ES-I3 (cell line): ENCODE measurements at regions not wholly inside any gene's neighbourhood (a gene's known extent, or its start where the extent isn't known, plus 50 kb on each side); places are given as distances from the start of the nearest gene placed in this dataset.
"Not testable (repeated sequence)": the region's sequence is repeated elsewhere in the genome, so short reads cannot be mapped to it uniquely, and the experiment has no call there.

ENCODE experiments used
- H3K36me3 ChIP-seq: 2 replicates; pipeline ENCODE4 v1.6.1; 2013; ENCODE audit warnings: mild to moderate bottlenecking, low read length, control low read depth, moderate library complexity; ENCODE audit not compliant: insufficient read depth
- H3K4me1 ChIP-seq: 2 replicates; pipeline ENCODE4 v1.6.1; 2013; ENCODE audit warnings: mild to moderate bottlenecking, control low read depth, low read length; ENCODE audit not compliant: insufficient read depth
- H3K9ac ChIP-seq: 2 replicates; pipeline ENCODE4 v1.6.1; 2013; ENCODE audit warnings: low read depth, mild to moderate bottlenecking, low read length, moderate library complexity
- H3K9me3 ChIP-seq: 2 replicates; pipeline ENCODE4 v1.6.1; 2013; ENCODE audit warnings: mild to moderate bottlenecking, low read length, moderate library complexity; ENCODE audit not compliant: control insufficient read depth, insufficient read depth

DNA sequence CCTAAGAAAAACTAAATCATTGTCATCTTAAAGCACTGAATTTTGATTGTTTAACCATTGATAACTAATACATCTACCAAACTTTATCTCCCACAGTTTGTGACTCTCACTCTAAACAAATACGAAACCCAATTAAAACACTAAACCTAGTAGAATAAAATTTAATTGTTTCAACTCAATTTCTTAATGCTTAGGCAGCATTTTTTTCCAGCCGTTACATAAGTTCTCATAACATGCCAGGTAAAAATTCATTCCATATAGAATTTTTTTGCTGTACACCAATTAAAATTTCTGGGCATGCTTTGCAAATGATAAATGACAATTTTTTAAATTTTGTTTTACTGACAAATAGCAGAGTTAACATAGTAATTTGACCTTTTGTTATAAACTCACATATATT is 658.2 kb upstream of the FLRT2 start:
- Histone ChIP-seq H3K9me3 (no peaks in the 10 kb centered on the region), H3K9ac (no peak overlapping the region), H3K4me1 (0 out of 2 replicates have a peak, but pooled peaks cover 5% of the 10 kb centered on the region), H3K36me3 (no peaks in the 10 kb centered on the region)

DNA sequence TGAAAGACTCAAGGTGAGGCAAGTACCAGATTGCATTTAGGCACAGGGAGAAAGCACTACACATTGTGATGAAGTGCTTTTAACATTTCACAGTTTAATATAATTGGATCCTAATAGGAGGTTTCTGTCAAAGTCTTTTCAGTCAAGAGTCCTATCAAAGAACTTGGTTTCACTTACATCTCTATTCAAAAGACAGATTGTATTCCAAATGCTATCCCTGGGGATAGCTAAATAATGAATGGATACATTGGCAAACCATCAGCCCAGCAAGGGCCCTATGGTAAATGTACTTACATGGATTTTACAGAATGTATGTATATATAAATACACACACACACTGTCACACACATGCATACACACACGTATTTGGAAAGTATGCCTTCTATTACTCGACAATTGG is 655.5 kb upstream of the FLRT2 start:
- no peak overlapping the region for H3K9ac ChIP-seq
- H3K36me3 ChIP-seq = no peaks in the 10 kb centered on the region
- no peaks in the 10 kb centered on the region for H3K9me3 ChIP-seq
- H3K4me1 ChIP-seq = 0 out of 2 replicates have a peak, but pooled peaks cover 5% of the 10 kb centered on the region

DNA sequence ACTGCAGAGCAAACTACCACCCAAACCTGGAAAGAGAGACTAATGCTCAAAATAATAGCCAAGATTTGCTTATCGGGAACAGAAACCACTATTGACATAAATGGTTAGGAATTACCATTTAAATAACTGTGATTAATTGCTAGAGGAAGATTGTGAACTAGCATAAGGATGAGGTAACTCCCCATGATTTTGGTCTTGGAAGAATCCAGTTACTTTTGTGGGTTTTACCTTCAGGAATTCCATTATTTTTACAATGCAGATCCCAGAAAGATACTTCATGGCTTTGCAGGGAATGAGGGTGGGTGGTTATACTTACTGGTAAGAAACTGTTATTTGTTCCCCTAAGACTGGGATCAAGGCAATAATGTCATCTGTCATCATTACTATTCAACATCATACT is 652.9 kb upstream of the FLRT2 start:
- H3K9ac ChIP-seq = no peak overlapping the region
- 0 out of 2 replicates have a peak, but pooled peaks cover 5% of the 10 kb centered on the region for H3K4me1 ChIP-seq
- no peaks in the 10 kb centered on the region for H3K9me3 ChIP-seq
- no peaks in the 10 kb centered on the region for H3K36me3 ChIP-seq

DNA sequence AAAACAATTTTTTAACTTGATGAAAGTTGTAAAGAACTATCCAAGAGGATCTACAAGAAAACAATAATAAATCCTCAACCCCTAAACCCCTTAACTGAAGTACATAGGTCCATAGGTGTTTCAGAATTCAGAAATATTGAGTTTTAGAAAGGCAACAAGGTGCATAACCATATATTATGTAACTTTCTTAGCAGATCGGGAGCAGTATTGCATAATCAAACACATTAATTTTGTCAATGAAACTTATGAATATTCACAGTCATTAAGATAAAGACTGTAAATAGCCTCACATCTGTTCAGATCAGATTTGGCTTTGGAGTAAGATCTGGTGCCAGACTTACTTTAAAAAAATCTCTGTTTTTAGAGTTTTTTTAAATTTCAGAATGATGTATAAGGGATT is 647.1 kb upstream of the FLRT2 start:
- no peaks in the 10 kb centered on the region for H3K36me3 ChIP-seq
- H3K9me3 ChIP-seq = no peaks in the 10 kb centered on the region
- no peak overlapping the region for H3K9ac ChIP-seq
- H3K4me1 ChIP-seq = peaks cover 8% of the 10 kb centered on the region

DNA sequence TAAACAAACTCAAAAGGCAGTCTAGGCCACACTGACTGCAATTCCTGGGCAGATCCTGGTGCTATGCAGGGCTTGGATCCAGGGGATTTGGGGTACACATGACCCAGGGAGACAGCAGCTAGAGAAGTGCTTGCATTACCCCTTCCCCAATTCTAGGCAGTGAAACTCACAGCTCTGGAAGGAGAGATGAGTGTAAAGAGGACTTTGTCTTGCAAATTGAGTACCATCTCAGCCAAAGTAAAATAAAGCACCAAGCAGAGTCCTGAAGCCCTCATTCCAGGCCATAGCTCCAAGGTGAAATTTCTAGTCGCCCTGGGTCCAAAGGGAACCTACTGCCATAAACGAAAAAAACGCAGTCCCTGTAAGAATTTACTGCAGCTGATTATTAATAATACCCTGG is 644.9 kb upstream of the FLRT2 start:
- Histone ChIP-seq H3K36me3 (no peaks in the 10 kb centered on the region), H3K9me3 (no peaks in the 10 kb centered on the region), H3K9ac (no peak overlapping the region), H3K4me1 (peaks cover 8% of the 10 kb centered on the region)

DNA sequence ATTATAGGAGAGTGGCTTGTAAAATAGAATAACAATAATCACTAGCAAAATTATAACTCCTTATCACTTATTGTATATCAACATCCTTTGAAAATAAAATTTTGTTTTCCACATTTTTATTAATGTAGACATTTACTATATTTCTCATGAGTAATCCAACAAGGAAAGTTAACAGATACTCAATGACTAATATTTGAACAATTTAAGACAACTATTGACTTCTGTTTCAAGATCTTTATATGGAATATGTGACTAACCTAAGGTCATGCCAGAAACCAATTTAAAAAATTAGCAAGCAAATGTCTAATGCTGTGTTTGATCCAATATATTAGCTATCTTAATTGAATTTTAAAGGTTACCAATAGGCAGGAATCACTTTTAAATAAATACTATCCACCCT is 638.5 kb upstream of the FLRT2 start:
- Histone ChIP-seq H3K36me3 (no peaks in the 10 kb centered on the region), H3K9me3 (no peaks in the 10 kb centered on the region), H3K4me1 (peaks cover 3% of the 10 kb centered on the region; the same call in 1 of the 2 replicates), H3K9ac (no peak overlapping the region)

DNA sequence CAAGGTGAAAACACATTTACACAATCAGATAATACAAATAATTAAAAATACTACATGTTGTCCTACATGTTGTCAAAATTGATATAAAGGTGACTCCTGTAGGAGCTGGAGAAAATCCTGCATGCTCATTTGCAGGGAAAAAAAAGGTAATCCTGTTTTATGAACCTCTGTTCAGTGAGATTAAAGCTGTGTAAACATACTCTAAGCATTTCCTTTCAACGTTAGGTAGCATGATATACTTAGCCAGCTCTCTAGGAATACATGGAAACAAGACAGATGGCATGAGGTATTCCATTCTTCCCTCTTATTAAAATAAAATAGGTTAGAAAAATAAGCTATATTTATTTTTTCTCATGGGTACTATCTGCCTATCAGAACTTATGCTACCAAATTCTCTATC is 635.7 kb upstream of the FLRT2 start:
- Histone ChIP-seq H3K4me1 (peaks cover 3% of the 10 kb centered on the region; the same call in 1 of the 2 replicates), H3K9me3 (no peaks in the 10 kb centered on the region), H3K36me3 (no peaks in the 10 kb centered on the region), H3K9ac (no peak overlapping the region)

DNA sequence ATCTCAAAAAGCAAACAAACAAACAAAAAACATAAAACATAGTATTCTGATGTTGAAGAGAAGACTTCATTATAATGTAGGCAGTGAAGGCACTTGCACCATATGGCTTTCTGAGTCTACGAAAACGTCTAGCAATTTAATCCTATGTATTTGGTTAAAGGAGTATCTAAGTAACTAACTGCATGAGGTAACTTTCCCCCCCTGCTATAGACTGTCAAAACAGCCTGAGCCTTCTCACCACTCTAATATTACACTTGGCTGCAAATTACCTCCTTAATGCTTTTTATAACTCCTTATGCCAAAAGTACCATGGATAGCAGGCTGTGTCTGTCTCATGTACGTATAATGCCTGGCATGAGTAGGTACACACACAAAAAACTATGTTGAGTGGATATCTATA is 607.6 kb upstream of the FLRT2 start:
- Histone ChIP-seq H3K4me1 (0 out of 2 replicates have a peak, but pooled peaks cover under 1% of the 10 kb centered on the region), H3K9ac (no peak overlapping the region), H3K9me3 (no peaks in the 10 kb centered on the region), H3K36me3 (no peaks in the 10 kb centered on the region)

DNA sequence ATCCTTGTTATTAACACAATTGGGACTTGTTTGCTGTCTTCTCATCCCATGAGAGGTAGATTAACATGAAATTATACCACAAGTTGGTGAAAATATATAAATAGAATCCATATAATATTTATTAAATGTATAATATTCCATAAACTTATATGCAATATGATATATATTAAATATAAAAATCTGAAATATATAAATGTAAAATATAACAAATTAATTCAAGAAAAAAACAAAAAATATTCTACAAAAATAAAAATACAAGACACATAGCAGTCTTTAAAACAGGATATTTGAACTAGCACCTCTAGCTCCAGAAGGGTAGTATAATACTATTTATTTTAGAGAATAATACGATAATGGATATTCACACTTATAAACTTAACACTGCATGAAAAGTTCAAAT is 603.3 kb upstream of the FLRT2 start:
- H3K36me3 ChIP-seq = no peaks in the 10 kb centered on the region
- no peaks in the 10 kb centered on the region for H3K9me3 ChIP-seq
- H3K9ac ChIP-seq = no peak overlapping the region
- H3K4me1 ChIP-seq = no peaks in the 10 kb centered on the region

DNA sequence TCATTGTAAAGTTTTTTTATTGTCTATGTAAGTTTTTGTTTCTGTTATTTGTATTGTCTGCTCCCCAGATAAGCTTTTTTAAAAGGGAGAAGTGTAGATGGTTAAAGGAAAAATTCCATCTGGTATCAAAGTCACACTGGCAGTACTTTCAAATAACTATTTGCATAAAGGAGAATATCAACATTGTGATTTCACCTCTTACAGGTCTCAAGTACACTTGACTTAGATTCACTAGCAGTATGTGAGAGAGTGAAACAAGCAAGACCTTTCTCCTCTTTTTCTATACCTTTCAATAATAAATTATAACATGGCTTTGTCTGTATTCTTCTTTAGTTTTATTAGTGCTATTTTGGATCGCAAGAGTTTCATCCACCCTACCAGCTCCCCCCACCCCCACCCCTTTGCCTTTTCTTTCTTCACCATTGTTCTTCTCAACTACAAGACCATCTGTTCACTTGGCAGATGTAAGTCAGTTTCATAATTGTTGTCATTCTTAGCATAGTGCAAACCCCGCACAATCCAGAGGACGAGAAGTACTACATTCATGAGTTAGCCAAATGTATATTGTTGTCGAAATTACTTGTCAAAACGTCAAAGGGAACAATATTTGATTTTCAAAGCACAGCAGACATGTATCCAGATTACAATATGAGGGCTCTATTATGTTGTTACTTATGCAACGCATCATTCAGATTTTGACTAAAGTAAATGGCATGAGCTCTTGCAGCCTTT is 602.7 kb upstream of the FLRT2 start:
- Histone ChIP-seq H3K4me1 (no peaks in the 10 kb centered on the region), H3K9ac (no peak overlapping the region), H3K36me3 (no peaks in the 10 kb centered on the region), H3K9me3 (no peaks in the 10 kb centered on the region)

DNA sequence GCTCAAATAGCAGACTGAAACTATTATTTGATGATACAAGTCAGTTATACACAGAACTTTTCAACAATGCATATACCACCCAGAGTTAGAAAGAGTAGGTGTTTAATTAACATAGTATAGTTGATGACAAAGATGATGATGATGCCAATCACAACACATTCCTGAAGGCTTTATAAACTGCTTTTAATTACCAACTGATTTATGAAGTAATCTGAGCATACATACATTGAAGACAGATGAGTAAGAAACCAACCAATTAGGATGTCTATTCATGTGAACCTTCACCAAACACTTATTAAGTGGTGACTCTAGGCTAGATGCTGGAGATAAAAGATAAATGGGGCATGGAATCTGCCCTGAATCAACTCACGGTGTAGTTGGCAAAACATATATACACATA is 600.9 kb upstream of the FLRT2 start:
- Histone ChIP-seq H3K9me3 (no peaks in the 10 kb centered on the region), H3K9ac (no peak overlapping the region), H3K4me1 (no peaks in the 10 kb centered on the region), H3K36me3 (no peaks in the 10 kb centered on the region)

DNA sequence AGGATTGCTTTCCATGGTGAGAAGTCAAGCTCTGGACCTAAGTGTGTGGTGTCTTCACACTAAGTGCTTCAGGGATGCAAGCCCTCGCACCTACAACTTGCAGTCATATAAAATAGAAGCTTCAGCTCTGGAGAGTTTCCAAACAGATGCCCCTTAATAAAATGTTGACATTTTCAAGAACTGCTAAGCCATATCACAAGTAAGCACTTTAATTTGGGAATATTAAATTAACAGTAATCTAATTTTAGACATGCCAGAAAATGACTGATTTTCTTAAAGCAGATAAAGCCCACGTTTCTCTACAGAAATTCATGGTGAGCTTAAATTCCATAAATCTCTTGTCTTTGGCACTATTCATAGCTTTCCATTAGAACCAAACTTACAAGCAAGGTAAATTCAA is 600.1 kb upstream of the FLRT2 start:
- no peak overlapping the region for H3K9ac ChIP-seq
- H3K36me3 ChIP-seq = no peaks in the 10 kb centered on the region
- H3K4me1 ChIP-seq = no peaks in the 10 kb centered on the region
- H3K9me3 ChIP-seq = no peaks in the 10 kb centered on the region

DNA sequence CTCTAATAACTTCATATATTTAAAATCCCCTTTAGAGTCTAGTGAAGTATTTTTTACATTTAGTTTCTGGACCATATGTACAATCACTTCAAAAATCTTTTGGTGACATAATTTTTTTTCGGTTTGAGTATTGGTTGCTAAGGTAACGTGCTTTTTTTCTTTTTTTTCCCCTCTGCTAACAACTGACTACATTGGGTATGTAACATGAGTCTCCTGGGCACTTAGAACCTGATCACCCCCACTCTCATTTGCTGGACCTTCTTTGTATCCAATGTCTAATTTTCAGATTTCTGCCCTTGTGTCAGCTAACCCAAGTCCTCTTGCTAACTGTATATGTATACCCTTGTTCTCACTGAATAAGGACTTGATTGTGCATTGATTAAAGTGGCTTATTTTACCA is 592.9 kb upstream of the FLRT2 start:
- H3K4me1 ChIP-seq = no peaks in the 10 kb centered on the region
- H3K36me3 ChIP-seq = no peaks in the 10 kb centered on the region
- no peaks in the 10 kb centered on the region for H3K9me3 ChIP-seq
- H3K9ac ChIP-seq = no peak overlapping the region

DNA sequence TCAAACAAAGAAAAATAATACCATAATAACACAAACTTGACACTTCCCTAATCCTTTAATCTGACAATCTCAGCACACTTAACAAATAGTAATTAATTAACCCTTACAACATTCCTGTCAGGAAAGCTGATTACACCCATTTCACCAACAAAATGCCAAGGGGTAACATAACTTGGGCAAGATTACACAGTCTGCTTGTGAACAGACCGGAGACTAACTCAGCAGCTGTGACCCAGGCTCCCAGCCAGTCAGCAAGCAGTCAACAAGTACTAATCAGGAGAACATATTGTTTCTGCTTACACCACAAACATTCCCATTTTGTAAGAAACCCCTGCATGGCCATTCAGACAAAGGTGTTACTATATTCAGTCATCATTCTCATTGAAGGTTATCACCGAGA is 592.5 kb upstream of the FLRT2 start:
- Histone ChIP-seq H3K36me3 (no peaks in the 10 kb centered on the region), H3K9ac (no peak overlapping the region), H3K9me3 (no peaks in the 10 kb centered on the region), H3K4me1 (no peaks in the 10 kb centered on the region)

DNA sequence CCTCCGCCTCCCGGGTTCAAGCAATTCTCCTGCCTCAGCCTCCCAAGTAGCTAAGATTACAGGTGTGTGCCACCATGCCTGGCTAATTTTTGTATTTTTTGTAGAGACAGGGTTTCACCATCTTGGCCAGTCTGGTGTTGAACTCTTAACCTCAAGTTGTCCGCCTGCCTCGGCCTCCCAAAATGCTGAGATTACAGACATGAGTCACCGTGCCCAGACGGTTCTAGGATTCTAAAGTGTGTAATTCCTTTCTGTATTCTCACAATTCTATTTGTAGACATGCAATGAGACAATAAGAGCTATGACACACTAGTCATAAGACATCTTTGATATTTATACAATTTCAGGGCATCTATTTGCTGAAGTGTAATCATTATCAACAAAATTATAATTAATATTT is 585.0 kb upstream of the FLRT2 start:
- not testable (repeated sequence) for H3K36me3 ChIP-seq, H3K9me3 ChIP-seq, H3K9ac ChIP-seq

More for the DNA sequence above, 585.0 kb upstream of the FLRT2 start:
- not testable (repeated sequence) for H3K4me1 ChIP-seq
